CD4-positive, alpha-beta memory T cell (primary cell): ENCODE measurements at regions not wholly inside any gene's neighbourhood (a gene's known extent, or its start where the extent isn't known, plus 50 kb on each side); places are given as distances from the start of the nearest gene placed in this dataset.
A peak's percentile ranks its signal among the peaks of the same experiment; 100 is the strongest.

Experiments
- CTCF ChIA-PET: fragments of 350-600 bp; sonication (Branson Sonifier 250); formaldehyde crosslinking; loops from one replicate; lab custom pipeline; 2021; ENCODE audit warnings: inconsistent platforms; ENCODE audit not compliant: partially characterized antibody; lab: Charles Lee
- POLR2A ChIA-PET: fragments of 350-600 bp; sonication (Branson Sonifier 250); formaldehyde crosslinking; loops from one replicate; lab custom pipeline; 2021; ENCODE audit not compliant: partially characterized antibody; lab: Charles Lee
- DNase-seq, 5 donors: peaks; one replicate each; pipeline versions ENCODE4 v3.0.0 to v3.0.0-alpha.2; 2020 to 2022; ENCODE audit warnings: mixed read lengths in 1 of 5
- H3K27ac ChIP-seq: one replicate; pipeline ENCODE4 v1.7.0; 2013; ENCODE audit warnings: low read depth, low read length
- H3K27me3 ChIP-seq: 2 replicates; pipeline ENCODE4 v1.7.0; 2013; ENCODE audit warnings: mild to moderate bottlenecking, low read length, moderate library complexity; ENCODE audit not compliant: insufficient read depth
- H3K36me3 ChIP-seq: 2 replicates; pipeline ENCODE4 v1.7.0; 2013; ENCODE audit warnings: mild to moderate bottlenecking, low read length, moderate library complexity; ENCODE audit not compliant: insufficient read depth
- H3K4me1 ChIP-seq: 2 replicates; pipeline ENCODE4 v1.7.0; 2013; ENCODE audit warnings: mild to moderate bottlenecking, low read length, moderate library complexity; ENCODE audit not compliant: insufficient read depth
- H3K4me3 ChIP-seq, 2 donors: one replicate each; pipeline ENCODE4 v1.7.0; 2013; ENCODE audit warnings: low read length in 2 of 2, mild to moderate bottlenecking in 1 of 2
- H3K9me3 ChIP-seq, 2 donors: one replicate each; pipeline ENCODE4 v1.7.0; 2013; ENCODE audit warnings: low read length in 2 of 2, control low read depth in 1 of 2; ENCODE audit not compliant: control insufficient read depth in 1 of 2
- H3K27ac Mint-ChIP-seq, 7 donors: one replicate each; pipeline ENCODE4 v1.8.0; 2020 to 2021; ENCODE audit warnings: mixed read lengths in 7 of 7, mild to moderate bottlenecking in 6 of 7, inconsistent platforms in 3 of 7, moderate library complexity in 3 of 7
- H3K27me3 Mint-ChIP-seq, 2 donors: one replicate each; pipeline ENCODE4 v1.8.0; 2020 to 2021; ENCODE audit warnings: mixed read lengths in 2 of 2
- H3K36me3 Mint-ChIP-seq, 2 donors: one replicate each; pipeline ENCODE4 v1.8.0; 2020 to 2021; ENCODE audit warnings: mixed read lengths in 2 of 2, inconsistent platforms in 1 of 2, mild to moderate bottlenecking in 1 of 2
- H3K4me1 Mint-ChIP-seq, 4 donors: one replicate each; pipeline ENCODE4 v1.8.0; 2020 to 2021; ENCODE audit warnings: mixed read lengths in 4 of 4, mild to moderate bottlenecking in 1 of 4
- H3K4me3 Mint-ChIP-seq, 8 donors: one replicate each; pipeline ENCODE4 v1.8.0; 2020 to 2021; ENCODE audit warnings: mixed read lengths in 8 of 8, mild to moderate bottlenecking in 7 of 8, moderate library complexity in 6 of 8, inconsistent platforms in 3 of 8
- H3K9me3 Mint-ChIP-seq, 8 donors: one replicate each; pipeline ENCODE4 v1.8.0; 2020 to 2021; ENCODE audit warnings: mixed read lengths in 8 of 8, mild to moderate bottlenecking in 5 of 8, inconsistent platforms in 3 of 8, moderate library complexity in 1 of 8
- intact Hi-C: fragments of 100-400 bp; cut with micrococcal nuclease; formaldehyde crosslinking; loops from one replicate; pipeline ENCODE4 v1.15.1; 2023

- peak overlapping the region in 1 of 8 donors; percentile 15 for H3K4me3 Mint-ChIP-seq
- peaks cover 0 to 23% of the 10 kb centered on the region in 2 donors for H3K36me3 Mint-ChIP-seq
- Histone ChIP-seq H3K36me3 (peaks cover 5% of the 10 kb centered on the region), H3K9me3 (no peaks in the 10 kb centered on the region), H3K4me3 (no peak overlapping the region), H3K27me3 (no peaks in the 10 kb centered on the region), H3K4me1 (peaks cover 98% of the 10 kb centered on the region), H3K27ac (peak overlapping the region; percentile 15)
- peaks cover 44 to 85% (median 62%) of the 10 kb centered on the region in 4 donors for H3K4me1 Mint-ChIP-seq
- no peaks in the 10 kb centered on the region for H3K27me3 Mint-ChIP-seq
- ChIA-PET CTCF (interaction anchor here (0.7 to 6.7 kb wide), 10 partner anchors 9 to 92 kb away, joined by 3 to 48 read pairs (median 4); no protein-coding TSS in a partner anchor), POLR2A (interaction anchor here (0.9 to 97.0 kb wide), 4 partner anchors 8 to 97 kb away, joined by 3 to 6031 read pairs (median 3048); no protein-coding TSS in a partner anchor)
- no peak for DNase-seq
- peak overlapping the region; percentile 3 to 77 (median 54) for H3K27ac Mint-ChIP-seq
- intact Hi-C loops = no loop called here
- no peaks in the 10 kb centered on the region for H3K9me3 Mint-ChIP-seq
These were observed 283.1 kb downstream of the SEC14L1 start for GRCh38 chr17:77423589-77424451.

DNA sequence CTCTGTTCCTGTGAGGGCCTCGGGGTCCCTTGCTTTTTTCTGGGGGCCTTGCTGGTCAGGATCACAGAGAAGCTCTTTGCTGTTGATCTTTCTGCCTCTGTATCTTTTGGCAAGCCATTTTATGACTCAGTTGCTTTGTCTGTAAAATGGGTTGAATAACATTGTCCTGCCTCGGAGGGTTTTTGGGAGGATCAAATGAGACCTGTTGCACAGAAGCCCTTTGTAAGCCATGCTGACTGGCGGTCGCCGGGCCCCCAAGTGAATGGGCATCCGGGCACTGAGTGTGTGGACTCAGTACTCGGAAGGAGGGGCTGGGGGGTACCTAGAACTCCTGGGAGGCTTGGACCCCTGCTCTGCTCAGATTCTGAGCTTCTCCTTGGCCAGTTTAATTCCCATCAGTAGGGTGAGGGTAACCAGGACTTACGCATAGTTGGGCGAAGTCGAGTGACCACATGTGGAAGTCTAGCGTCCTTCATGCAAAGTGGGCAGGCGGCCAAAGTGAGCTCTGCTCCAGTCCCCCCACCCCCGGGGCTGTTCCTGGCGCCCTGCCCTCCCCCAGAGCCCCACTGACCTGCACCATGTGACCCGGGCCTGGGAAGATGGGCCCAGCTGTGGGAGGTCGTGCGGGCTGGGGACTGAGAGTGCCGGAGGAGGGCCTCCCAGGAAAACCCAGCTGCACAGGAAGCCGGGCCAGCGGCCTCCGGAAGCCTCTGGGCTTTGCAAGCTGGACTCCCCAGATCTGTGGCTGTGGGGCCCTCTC, 284.0 kb downstream of the SEC14L1 start:
- POLR2A ChIA-PET = interaction anchor here (0.9 to 97.0 kb wide), 6 partner anchors 7 to 98 kb away, joined by 3 to 6031 read pairs (median 34); no protein-coding TSS in a partner anchor
- intact Hi-C loops = no loop called here
- no peak overlapping the region for H3K4me3 Mint-ChIP-seq
- Histone ChIP-seq H3K4me1 (peaks cover 98% of the 10 kb centered on the region), H3K4me3 (no peak overlapping the region), H3K9me3 (no peaks in the 10 kb centered on the region), H3K27ac (peak overlapping the region; percentile 15), H3K27me3 (no peaks in the 10 kb centered on the region), H3K36me3 (peaks cover 5% of the 10 kb centered on the region)
- CTCF ChIA-PET = interaction anchor here (1.0 to 6.7 kb wide), 9 partner anchors 9 to 93 kb away, joined by 3 to 48 read pairs (median 3); no protein-coding TSS in a partner anchor
- no peaks in the 10 kb centered on the region for H3K9me3 Mint-ChIP-seq
- no peak for DNase-seq
- H3K4me1 Mint-ChIP-seq = peaks cover 49 to 88% (median 68%) of the 10 kb centered on the region in 4 donors
- no peaks in the 10 kb centered on the region for H3K27me3 Mint-ChIP-seq
- H3K27ac Mint-ChIP-seq = peak overlapping the region in 4 of 7 donors; percentile 16 to 79 (median 46)
- H3K36me3 Mint-ChIP-seq = peaks cover 0 to 23% of the 10 kb centered on the region in 2 donors

DNA sequence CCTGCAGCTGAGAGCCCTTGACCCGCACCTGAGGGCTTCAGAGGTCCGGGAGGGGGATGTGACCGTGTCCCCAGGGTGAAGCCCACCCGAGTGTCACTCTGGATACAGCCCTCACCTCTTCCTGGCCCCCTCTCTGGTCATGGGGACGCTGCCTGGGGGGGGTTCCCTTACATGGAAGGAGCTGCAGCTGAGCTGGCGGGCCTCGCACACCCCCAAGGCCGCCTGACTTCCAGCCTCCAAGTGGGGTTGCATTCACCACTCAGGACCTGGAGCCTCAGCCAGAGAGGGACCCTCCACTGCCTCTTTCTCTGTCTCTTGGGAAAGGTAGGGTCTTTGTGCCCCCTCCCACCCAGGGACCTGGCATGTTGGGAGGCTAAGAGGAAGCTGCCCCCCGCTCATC, 284.6 kb downstream of the SEC14L1 start:
- DNase-seq = no peak
- intact Hi-C loops = no loop called here
- Histone ChIP-seq H3K36me3 (peaks cover under 1% of the 10 kb centered on the region), H3K4me1 (peaks cover 98% of the 10 kb centered on the region), H3K27ac (peak overlapping the region; percentile 15), H3K4me3 (no peak overlapping the region), H3K27me3 (no peaks in the 10 kb centered on the region), H3K9me3 (no peaks in the 10 kb centered on the region)
- ChIA-PET CTCF (interaction anchor here (1.0 to 6.7 kb wide), 4 partner anchors 9 to 94 kb away, joined by 3 to 48 read pairs (median 10); no protein-coding TSS in a partner anchor), POLR2A (interaction anchor here (1.0 to 97.0 kb wide), 5 partner anchors 6 to 95 kb away, joined by 3 to 6031 read pairs (median 65); no protein-coding TSS in a partner anchor)
- Mint-ChIP-seq H3K9me3 (no peaks in the 10 kb centered on the region), H3K36me3 (peaks cover 0 to 26% of the 10 kb centered on the region in 2 donors), H3K4me3 (peak overlapping the region in 1 of 8 donors; percentile 48), H3K4me1 (peaks cover 48 to 88% (median 67%) of the 10 kb centered on the region in 4 donors), H3K27me3 (no peaks in the 10 kb centered on the region), H3K27ac (peak overlapping the region in 5 of 7 donors; percentile 73 to 91 (median 74))

DNA sequence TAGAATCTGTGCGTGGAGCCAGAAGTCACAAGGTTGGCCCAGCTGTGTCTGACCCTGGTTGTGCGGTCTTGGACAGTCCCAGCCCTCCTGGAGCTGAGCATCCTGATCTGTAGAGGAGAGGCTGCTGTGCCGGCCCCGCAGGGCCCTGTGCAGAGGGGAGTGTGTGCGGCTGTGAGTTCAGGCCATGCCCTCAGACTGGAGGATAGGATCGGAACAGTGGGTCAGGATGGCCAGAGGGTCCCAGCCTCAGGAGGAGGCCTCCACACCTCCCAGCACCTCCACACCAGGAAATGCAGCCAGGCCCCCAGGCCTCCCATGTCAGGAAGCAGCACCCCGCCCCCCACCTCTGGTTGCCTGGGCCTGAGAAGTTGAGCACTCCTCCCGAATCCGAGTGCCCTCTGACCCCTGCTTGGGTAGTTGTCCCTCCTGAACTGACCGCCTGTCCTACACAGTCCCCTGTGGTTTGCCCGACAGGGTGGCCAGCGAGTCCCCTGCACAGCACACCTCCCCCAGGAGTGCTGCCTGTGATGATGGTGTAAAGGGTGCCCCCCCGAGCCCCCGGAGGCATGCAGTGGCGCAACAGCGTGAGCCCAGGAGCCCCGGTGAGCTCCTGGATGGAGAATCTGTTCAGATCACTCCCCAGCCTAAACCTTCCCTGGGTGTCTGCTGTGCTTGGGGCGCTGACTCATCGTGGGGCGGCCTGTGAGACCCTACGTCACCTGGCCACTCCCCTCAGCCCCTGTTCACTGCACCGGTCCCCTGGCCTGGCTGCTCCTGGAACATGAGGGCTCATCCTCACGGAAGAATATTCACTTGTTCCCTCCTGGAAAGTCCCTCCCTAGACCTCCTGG, 285.2 kb downstream of the SEC14L1 start:
- H3K4me1 ChIP-seq = peaks cover 98% of the 10 kb centered on the region
- peak overlapping the region; percentile 81 to 93 (median 89) for H3K27ac Mint-ChIP-seq
- no peak overlapping the region for H3K4me3 ChIP-seq
- H3K9me3 ChIP-seq = no peaks in the 10 kb centered on the region
- peak overlapping the region; percentile 0 for H3K27ac ChIP-seq
- H3K36me3 ChIP-seq = no peaks in the 10 kb centered on the region
- intact Hi-C loops = no loop called here
- peak in 1 of 5 donors; percentile 57 for DNase-seq
- no peaks in the 10 kb centered on the region for H3K27me3 ChIP-seq
- peaks cover 43 to 88% (median 64%) of the 10 kb centered on the region in 4 donors for H3K4me1 Mint-ChIP-seq
- H3K9me3 Mint-ChIP-seq = no peaks in the 10 kb centered on the region
- ChIA-PET POLR2A (interaction anchor here (1.0 to 97.0 kb wide), 7 partner anchors 6 to 95 kb away, joined by 3 to 6031 read pairs (median 38); no protein-coding TSS in a partner anchor), CTCF (interaction anchor here (0.9 to 6.7 kb wide), 7 partner anchors 12 to 593 kb away, joined by 3 to 81 read pairs (median 16); no protein-coding TSS in a partner anchor)
- no peaks in the 10 kb centered on the region for H3K27me3 Mint-ChIP-seq
- peaks cover 0 to 21% of the 10 kb centered on the region in 2 donors for H3K36me3 Mint-ChIP-seq
- peak overlapping the region in 5 of 8 donors; percentile 25 to 61 (median 43) for H3K4me3 Mint-ChIP-seq

DNA sequence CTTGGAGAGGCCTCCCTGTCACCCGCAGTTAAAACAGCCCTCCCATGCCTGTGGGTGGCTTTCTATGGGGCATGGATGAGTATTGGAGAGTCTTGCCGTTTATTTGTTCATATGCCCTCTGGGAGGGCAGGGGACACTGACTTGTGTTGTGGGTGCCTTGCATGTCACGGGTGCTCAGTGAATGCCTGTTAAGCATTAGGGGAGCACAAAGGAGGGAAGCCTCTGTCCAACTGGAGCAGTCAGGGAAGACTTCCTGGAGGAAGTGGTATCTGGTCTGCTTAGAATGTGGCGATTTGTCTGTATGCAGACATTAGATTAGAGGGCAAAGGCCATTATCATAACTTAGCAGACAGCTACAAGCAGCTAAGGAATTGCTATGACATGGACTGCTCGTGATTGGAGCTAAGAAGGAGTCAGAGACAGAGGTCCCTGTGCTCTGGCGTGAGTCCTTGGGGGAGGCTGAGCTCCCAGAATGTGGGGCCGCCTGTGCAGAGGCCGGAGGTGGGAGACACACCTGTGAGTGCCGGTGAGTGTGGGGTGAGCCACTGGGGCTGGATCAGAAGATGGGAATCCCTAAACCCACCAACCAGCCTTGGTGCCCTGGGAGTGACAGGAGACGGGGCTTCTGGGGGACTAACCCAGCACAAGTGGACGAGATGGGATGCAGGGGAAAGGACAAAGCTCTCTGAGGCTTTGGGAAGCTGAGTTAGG, 286.1 kb downstream of the SEC14L1 start:
- no peak for DNase-seq
- Histone ChIP-seq H3K4me3 (no peak overlapping the region), H3K36me3 (no peaks in the 10 kb centered on the region), H3K27me3 (no peaks in the 10 kb centered on the region), H3K4me1 (peaks cover 98% of the 10 kb centered on the region), H3K27ac (peak overlapping the region; percentile 16), H3K9me3 (no peaks in the 10 kb centered on the region)
- peak overlapping the region; percentile 81 to 93 (median 89) for H3K27ac Mint-ChIP-seq
- H3K4me1 Mint-ChIP-seq = peaks cover 39 to 88% (median 63%) of the 10 kb centered on the region in 4 donors
- H3K4me3 Mint-ChIP-seq = peak overlapping the region in 4 of 8 donors; percentile 25 to 61 (median 36)
- ChIA-PET CTCF (interaction anchor here (0.9 to 8.3 kb wide), 10 partner anchors 9 to 592 kb away, joined by 3 to 144 read pairs (median 25); no protein-coding TSS in a partner anchor), POLR2A (interaction anchor here (1.0 to 97.0 kb wide), 6 partner anchors 5 to 102 kb away, joined by 3 to 6031 read pairs (median 52); no protein-coding TSS in a partner anchor)
- H3K36me3 Mint-ChIP-seq = peaks cover 0 to 19% of the 10 kb centered on the region in 2 donors
- H3K9me3 Mint-ChIP-seq = no peaks in the 10 kb centered on the region
- no peaks in the 10 kb centered on the region for H3K27me3 Mint-ChIP-seq
- intact Hi-C loops = no loop called here
